Natural killer cell (primary cell): ENCODE measurements at regions not wholly inside any gene's neighbourhood (a gene's known extent, or its start where the extent isn't known, plus 50 kb on each side); places are given as distances from the start of the nearest gene placed in this dataset.

ENCODE experiments used
- ATAC-seq, 3 donors: fragments of 150-1000 bp in 2 of 3; fragments of 200-7000 bp in 1 of 3; cut with Tn5 transposase; 1 replicate in 1 of 3; 2 replicates in 2 of 3; pipeline ENCODE4 v1.10.0; 2021; ENCODE audit warnings: mild to moderate bottlenecking in 2 of 3, moderate library complexity in 2 of 3
- DNase-seq, 2 donors: peaks; one replicate each; pipeline versions ENCODE4 v3.0.0 to v3.0.0-alpha.2; 2013 to 2021; ENCODE audit warnings: mixed read lengths in 1 of 2
- H3K27ac ChIP-seq: one replicate; pipeline ENCODE4 v1.5.1; 2013; ENCODE audit warnings: mild to moderate bottlenecking, low read length
- H3K27me3 ChIP-seq: one replicate; pipeline ENCODE4 v1.6.1; 2013; ENCODE audit warnings: low read length; ENCODE audit not compliant: control insufficient read depth, insufficient read depth
- H3K36me3 ChIP-seq: one replicate; pipeline ENCODE4 v1.6.1; 2013; ENCODE audit warnings: low read length; ENCODE audit not compliant: control insufficient read depth, insufficient read depth
- H3K4me1 ChIP-seq: one replicate; pipeline ENCODE4 v1.6.1; 2013; ENCODE audit warnings: low read length; ENCODE audit not compliant: control insufficient read depth, insufficient read depth
- H3K4me3 ChIP-seq: one replicate; pipeline ENCODE4 v1.5.1; 2013; ENCODE audit warnings: low read length
- H3K9me3 ChIP-seq: one replicate; pipeline ENCODE4 v1.6.1; 2013; ENCODE audit warnings: low read length; ENCODE audit not compliant: control insufficient read depth, insufficient read depth
- H3K27ac Mint-ChIP-seq, 2 donors: one replicate each; pipeline ENCODE4 v1.8.0; 2022; ENCODE audit warnings: mild to moderate bottlenecking in 2 of 2, mixed read lengths in 2 of 2, moderate library complexity in 1 of 2
- H3K27me3 Mint-ChIP-seq, 2 donors: one replicate each; pipeline ENCODE4 v1.8.0; 2022; ENCODE audit warnings: low read depth in 2 of 2, mixed read lengths in 2 of 2
- H3K36me3 Mint-ChIP-seq: one replicate; pipeline ENCODE4 v1.8.0; 2022; ENCODE audit warnings: mixed read lengths
- H3K4me1 Mint-ChIP-seq, 2 donors: one replicate each; pipeline ENCODE4 v1.8.0; 2022; ENCODE audit warnings: mixed read lengths in 2 of 2
- H3K4me3 Mint-ChIP-seq: one replicate; pipeline ENCODE4 v1.8.0; 2022; ENCODE audit warnings: mild to moderate bottlenecking, moderate library complexity, mixed read lengths
- H3K9me3 Mint-ChIP-seq, 2 donors: one replicate each; pipeline ENCODE4 v1.8.0; 2022; ENCODE audit warnings: mixed read lengths in 2 of 2
- CTCF ChIP-seq: fragments of 200-600 bp; IDR thresholded peaks from one replicate; pipeline ENCODE4 v1.8.0; 2022; ENCODE audit warnings: antibody characterized with exemption
- WGBS: methylation state at CpG from one replicate; pipeline ENCODE4 v1.1.7; 2013; ENCODE audit warnings: missing lambda C conversion rate; ENCODE audit not compliant: insufficient coverage; 5-methylcytosine and 5-hydroxymethylcytosine counted together
- intact Hi-C: fragments of 100-400 bp; cut with micrococcal nuclease; formaldehyde crosslinking; loops from one replicate; pipeline ENCODE4 v1.14.2; 2022

GRCh38 chrX:9392445-9392844 is 72.4 kb upstream of the TBL1X start:
- WGBS: 97% methylated on average over 5 of the region's 5 CpGs
- no peaks in the 10 kb centered on the region for H3K9me3 ChIP-seq
- no peaks in the 10 kb centered on the region for H3K36me3 ChIP-seq
- Mint-ChIP-seq H3K27ac (no peak overlapping the region), H3K4me3 (no peak overlapping the region), H3K9me3 (no peaks in the 10 kb centered on the region), H3K27me3 (no peaks in the 10 kb centered on the region), H3K4me1 (peaks cover 23 to 24% of the 10 kb centered on the region in 2 donors), H3K36me3 (no peaks in the 10 kb centered on the region)
- H3K4me3 ChIP-seq: no peak overlapping the region
- intact Hi-C loops: no loop called here
- H3K27me3 ChIP-seq: no peaks in the 10 kb centered on the region
- H3K27ac ChIP-seq: no peak overlapping the region
- no peak for ATAC-seq
- TF ChIP-seq CTCF: no peak
- DNase-seq: no peak
- peaks cover 20% of the 10 kb centered on the region for H3K4me1 ChIP-seq

DNA sequence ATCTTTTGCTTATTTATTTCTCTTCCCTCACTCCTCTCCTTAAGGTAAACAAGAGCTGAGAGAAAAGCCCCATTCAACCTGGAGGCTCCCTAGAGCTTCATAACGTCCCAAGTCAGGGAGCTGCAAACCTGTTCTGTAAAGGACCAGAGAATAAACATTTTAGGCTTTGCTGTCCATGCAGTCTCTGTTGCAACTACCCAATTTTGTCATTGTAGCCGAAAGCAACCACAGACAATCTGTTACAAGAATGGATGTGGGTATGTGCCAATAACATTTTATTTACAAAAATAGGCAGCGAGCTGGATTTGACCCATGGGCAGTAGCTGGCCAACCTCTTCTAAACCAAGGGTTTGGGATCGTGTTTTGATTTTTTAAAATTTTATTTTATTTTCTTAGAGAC is 71.3 kb upstream of the TBL1X start:
- Mint-ChIP-seq H3K36me3 (no peaks in the 10 kb centered on the region), H3K4me3 (no peak overlapping the region), H3K9me3 (no peaks in the 10 kb centered on the region), H3K27me3 (no peaks in the 10 kb centered on the region), H3K27ac (no peak overlapping the region), H3K4me1 (peaks cover 23 to 24% of the 10 kb centered on the region in 2 donors)
- no peaks in the 10 kb centered on the region for H3K27me3 ChIP-seq
- WGBS: 78% methylated on average over 2 of the region's 4 CpGs
- ATAC-seq (no peak), DNase-seq (no peak)
- H3K27ac ChIP-seq: no peak overlapping the region
- H3K36me3 ChIP-seq: no peaks in the 10 kb centered on the region
- no peak overlapping the region for H3K4me3 ChIP-seq
- intact Hi-C loops: no loop called here
- no peaks in the 10 kb centered on the region for H3K9me3 ChIP-seq
- H3K4me1 ChIP-seq: peaks cover 20% of the 10 kb centered on the region
- no peak for TF ChIP-seq CTCF

GRCh38 chrX:9394212-9394611 is 70.6 kb upstream of the TBL1X start:
- 94% methylated on average over 11 of the region's 12 CpGs for WGBS
- Mint-ChIP-seq H3K9me3 (no peaks in the 10 kb centered on the region), H3K27me3 (no peaks in the 10 kb centered on the region), H3K4me1 (peaks cover 23 to 24% of the 10 kb centered on the region in 2 donors), H3K27ac (no peak overlapping the region), H3K4me3 (no peak overlapping the region), H3K36me3 (no peaks in the 10 kb centered on the region)
- no peak overlapping the region for H3K27ac ChIP-seq
- H3K4me1 ChIP-seq: peaks cover 20% of the 10 kb centered on the region
- no peak for DNase-seq
- no peak for TF ChIP-seq CTCF
- no peaks in the 10 kb centered on the region for H3K27me3 ChIP-seq
- no peaks in the 10 kb centered on the region for H3K36me3 ChIP-seq
- H3K4me3 ChIP-seq: no peak overlapping the region
- intact Hi-C loops: no loop called here
- H3K9me3 ChIP-seq: no peaks in the 10 kb centered on the region
- no peak for ATAC-seq

GRCh38 chrX:9396930-9397329 is 67.9 kb upstream of the TBL1X start:
- no peak for TF ChIP-seq CTCF
- Mint-ChIP-seq H3K36me3 (no peaks in the 10 kb centered on the region), H3K4me1 (peaks cover 10% of the 10 kb centered on the region in 2 donors), H3K27me3 (no peaks in the 10 kb centered on the region), H3K27ac (peak overlapping the region; percentile 32 to 35), H3K4me3 (no peak overlapping the region), H3K9me3 (no peaks in the 10 kb centered on the region)
- H3K27ac ChIP-seq: no peak overlapping the region
- no peaks in the 10 kb centered on the region for H3K36me3 ChIP-seq
- intact Hi-C loops: no loop called here
- H3K27me3 ChIP-seq: no peaks in the 10 kb centered on the region
- DNase-seq (no peak), ATAC-seq (peak in 1 of 3 donors; percentile 50)
- peaks cover 18% of the 10 kb centered on the region for H3K4me1 ChIP-seq
- no peaks in the 10 kb centered on the region for H3K9me3 ChIP-seq
- H3K4me3 ChIP-seq: no peak overlapping the region
- 86% methylated on average over 1 of the region's 4 CpGs for WGBS
